AG04450 (cell line): ENCODE measurements at regions not wholly inside any gene's neighbourhood (a gene's known extent, or its start where the extent isn't known, plus 50 kb on each side); places are given as distances from the start of the nearest gene placed in this dataset.
"Not testable (repeated sequence)": the region's sequence is repeated elsewhere in the genome, so short reads cannot be mapped to it uniquely, and the experiment has no call there.

ENCODE experiments used
- CTCF ChIA-PET: fragments of 300-600, 350-600 bp; formaldehyde crosslinking; extraction: SDS; loops from one replicate; lab custom pipeline; 2022; ENCODE audit warnings: antibody characterized with exemption, inconsistent platforms; lab: Charles Lee
- POLR2A ChIA-PET: fragments of 350-600 bp; formaldehyde crosslinking; extraction: SDS; loops from one replicate; lab custom pipeline; 2021; ENCODE audit warnings: antibody characterized with exemption, inconsistent platforms; lab: Yijun Ruan, JAX
- DNase-seq: peaks from one replicate; pipeline ENCODE4 v3.0.0-alpha.2; 2011; ENCODE audit warnings: low read depth, low spot score
- H3K27ac ChIP-seq: one replicate; pipeline ENCODE4 v1.5.1; 2012; ENCODE audit warnings: low read depth, low read length, control low read depth
- H3K27me3 ChIP-seq: one replicate; pipeline ENCODE4 v1.6.0; 2012; ENCODE audit warnings: low read length; ENCODE audit not compliant: control insufficient read depth, insufficient read depth
- H3K4me3 ChIP-seq: 2 replicates; pipeline ENCODE4 v1.5.1; 2011; ENCODE audit warnings: mild to moderate bottlenecking, low read depth, low read length, control low read depth
- H3K9me3 ChIP-seq: 2 replicates; pipeline ENCODE4 v1.5.1; 2012; ENCODE audit warnings: low read length; ENCODE audit not compliant: control insufficient read depth, insufficient read depth
- TF ChIP-seq, protein P1 (sequence below): IDR thresholded peaks from 2 replicates; pipeline ENCODE4 v1.5.1; 2011; ENCODE audit warnings: low read depth, low read length, control low read depth, inconsistent platforms

- no peak for DNase-seq
- no peak overlapping the region for H3K27ac ChIP-seq
- POLR2A ChIA-PET = no interaction called here
These were observed 102.3 kb upstream of the ZNF648 start for GRCh38 chr1:182163821-182164223.

DNA sequence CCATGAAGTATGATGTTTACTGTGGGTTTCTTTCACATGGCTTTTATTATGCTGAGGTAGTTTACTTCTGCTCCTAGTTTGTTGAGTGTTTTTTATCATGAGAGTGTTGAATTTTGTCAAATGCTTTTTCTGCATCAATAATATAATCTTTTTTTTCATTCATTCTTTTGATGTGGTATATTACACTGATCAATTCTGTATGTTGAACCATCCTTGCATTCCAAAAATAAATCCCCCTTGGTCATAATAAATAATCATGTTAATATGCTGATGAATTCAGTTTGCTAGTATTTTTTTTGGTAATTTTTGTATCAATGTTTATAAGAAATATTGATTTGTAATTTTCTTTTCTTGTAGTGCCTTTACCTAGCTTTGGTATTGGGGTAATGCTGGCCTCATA, 97.9 kb upstream of the ZNF648 start:
- Histone ChIP-seq H3K27ac (no peak overlapping the region), H3K4me3 (no peak overlapping the region), H3K27me3 (no peaks in the 10 kb centered on the region), H3K9me3 (no peaks in the 10 kb centered on the region)
- POLR2A ChIA-PET = no interaction called here
- CTCF ChIA-PET = interaction anchor here (0.6 to 1.1 kb wide), 2 partner anchors 16 to 50 kb away, joined by 3 to 6 read pairs; no protein-coding TSS in a partner anchor
- DNase-seq = no peak
- TF ChIP-seq, protein P1, sequence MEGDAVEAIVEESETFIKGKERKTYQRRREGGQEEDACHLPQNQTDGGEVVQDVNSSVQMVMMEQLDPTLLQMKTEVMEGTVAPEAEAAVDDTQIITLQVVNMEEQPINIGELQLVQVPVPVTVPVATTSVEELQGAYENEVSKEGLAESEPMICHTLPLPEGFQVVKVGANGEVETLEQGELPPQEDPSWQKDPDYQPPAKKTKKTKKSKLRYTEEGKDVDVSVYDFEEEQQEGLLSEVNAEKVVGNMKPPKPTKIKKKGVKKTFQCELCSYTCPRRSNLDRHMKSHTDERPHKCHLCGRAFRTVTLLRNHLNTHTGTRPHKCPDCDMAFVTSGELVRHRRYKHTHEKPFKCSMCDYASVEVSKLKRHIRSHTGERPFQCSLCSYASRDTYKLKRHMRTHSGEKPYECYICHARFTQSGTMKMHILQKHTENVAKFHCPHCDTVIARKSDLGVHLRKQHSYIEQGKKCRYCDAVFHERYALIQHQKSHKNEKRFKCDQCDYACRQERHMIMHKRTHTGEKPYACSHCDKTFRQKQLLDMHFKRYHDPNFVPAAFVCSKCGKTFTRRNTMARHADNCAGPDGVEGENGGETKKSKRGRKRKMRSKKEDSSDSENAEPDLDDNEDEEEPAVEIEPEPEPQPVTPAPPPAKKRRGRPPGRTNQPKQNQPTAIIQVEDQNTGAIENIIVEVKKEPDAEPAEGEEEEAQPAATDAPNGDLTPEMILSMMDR = no peak

More at GRCh38 chr1:182163821-182164223, 102.3 kb upstream of the ZNF648 start:
- no peak overlapping the region for H3K4me3 ChIP-seq
- H3K27me3 ChIP-seq = no peaks in the 10 kb centered on the region
- no peaks in the 10 kb centered on the region for H3K9me3 ChIP-seq
- CTCF ChIA-PET = no interaction called here
- TF ChIP-seq, protein P1 = no peak

DNA sequence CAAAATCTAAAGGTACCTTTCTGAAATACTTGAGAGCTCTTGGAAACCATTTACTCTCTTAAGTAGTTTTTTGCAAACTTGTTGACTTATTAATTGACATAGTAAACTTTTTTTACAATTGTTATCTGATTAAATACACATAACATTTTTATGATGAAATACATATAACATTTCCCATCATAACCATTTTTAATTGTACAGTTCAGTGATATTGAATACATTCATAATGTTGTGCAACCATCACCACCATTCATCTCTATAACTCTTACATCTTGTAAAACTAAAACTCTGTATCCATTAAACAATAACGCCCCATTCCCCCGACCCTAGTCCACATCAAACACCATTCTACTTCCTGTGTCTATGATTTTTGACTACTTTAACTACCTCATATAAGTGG, 95.7 kb upstream of the ZNF648 start:
- ChIA-PET POLR2A (no interaction called here), CTCF (interaction anchor here (2.7 kb wide), 1 partner anchor 13 kb away, joined by 19 read pairs; no protein-coding TSS in a partner anchor)
- Histone ChIP-seq H3K9me3 (no peaks in the 10 kb centered on the region), H3K4me3 (no peak overlapping the region), H3K27ac (no peak overlapping the region), H3K27me3 (no peaks in the 10 kb centered on the region)
- DNase-seq = no peak
- TF ChIP-seq, protein P1 = no peak

DNA sequence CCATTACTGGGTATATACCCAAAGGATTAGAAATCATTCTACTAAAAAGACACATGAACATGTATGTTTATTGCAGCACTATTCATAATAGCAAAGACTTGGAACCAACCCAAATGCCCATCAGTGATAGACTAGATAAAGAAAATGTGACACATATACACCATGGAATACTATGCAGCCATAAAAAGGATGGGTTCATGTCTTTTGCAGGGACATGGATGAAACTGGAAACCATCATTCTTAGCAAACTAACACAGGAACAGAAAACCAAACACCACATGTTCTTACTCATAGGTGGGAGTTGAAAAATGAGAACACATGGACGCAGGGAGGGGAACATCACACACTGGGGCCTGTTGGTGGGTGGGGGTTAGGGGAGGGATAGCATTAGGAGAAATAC, 92.9 kb upstream of the ZNF648 start:
- H3K27me3 ChIP-seq, POLR2A ChIA-PET, CTCF ChIA-PET, H3K27ac ChIP-seq, H3K4me3 ChIP-seq, H3K9me3 ChIP-seq, DNase-seq: not testable (repeated sequence)

GRCh38 chr1:182149411-182149965, 88.0 kb upstream of the ZNF648 start:
- no peak for DNase-seq
- TF ChIP-seq, protein P1 = no peak
- Histone ChIP-seq H3K27me3 (peaks cover 3% of the 10 kb centered on the region), H3K4me3 (no peak overlapping the region), H3K27ac (no peak overlapping the region), H3K9me3 (no peaks in the 10 kb centered on the region)
- ChIA-PET POLR2A (interaction anchor here (1.4 kb wide), 1 partner anchor 242 kb away, joined by 7 read pairs; the partner anchor contains the start of gene GLUL), CTCF (interaction anchor here (1.0 to 11.2 kb wide), 2 partner anchors 67 to 248 kb away, joined by 3 to 536 read pairs; partner anchors contain the start of genes GLUL and TEDDM1)
